H1 (cell line): ENCODE measurements at regions not wholly inside any gene's neighbourhood (a gene's known extent, or its start where the extent isn't known, plus 50 kb on each side); places are given as distances from the start of the nearest gene placed in this dataset.

Source experiments
- ATF3 ChIP-seq: IDR thresholded peaks from 2 replicates; pipeline ENCODE4 v1.6.1; 2011; ENCODE audit warnings: low read depth, mild to moderate bottlenecking, low read length; ENCODE audit not compliant: insufficient read depth
- BCL11A ChIP-seq, 2 experiments: IDR thresholded peaks; one replicate each; pipeline ENCODE4 v1.6.1; 2011; ENCODE audit warnings: low read depth in 2 of 2, low read length in 2 of 2, mild to moderate bottlenecking in 2 of 2
- CEBPB ChIP-seq: IDR thresholded peaks from 2 replicates; pipeline ENCODE4 v1.6.1; 2012; ENCODE audit warnings: low read depth, low read length
- CTCF ChIP-seq, 3 experiments: IDR thresholded peaks; 1 replicate in 2 of 3; 2 replicates in 1 of 3; pipeline versions ENCODE4 v1.5.1 to v1.6.1; 2011; ENCODE audit warnings: low read length in 3 of 3, mild to moderate bottlenecking in 3 of 3, inconsistent platforms in 2 of 3, low read depth in 1 of 3, moderate library complexity in 1 of 3; ENCODE audit not compliant: insufficient read depth in 1 of 3; ENCODE audit errors: control extremely low read depth in 1 of 3
- EZH2 ChIP-seq: fragments of 200-600 bp; sonication (generic); IDR thresholded peaks from 2 replicates; pipeline ENCODE4 v1.7.1; 2012; ENCODE audit warnings: low read depth, mild to moderate bottlenecking, moderate library complexity, low read length, inconsistent platforms; ENCODE audit not compliant: severe bottlenecking
- NANOG ChIP-seq: IDR thresholded peaks from 2 replicates; pipeline ENCODE4 v1.6.1; 2011; ENCODE audit warnings: low read length, low read depth, mild to moderate bottlenecking, inconsistent platforms; ENCODE audit not compliant: insufficient read depth, poor library complexity, severe bottlenecking
- RXRA ChIP-seq: IDR thresholded peaks from 2 replicates; pipeline ENCODE4 v1.6.1; 2011; ENCODE audit warnings: low read depth, mild to moderate bottlenecking, low read length, moderate library complexity; ENCODE audit not compliant: insufficient read depth
- TBP ChIP-seq: IDR thresholded peaks from 2 replicates; pipeline ENCODE4 v1.6.1; 2011; ENCODE audit warnings: low read depth, low read length, improper control_type of control experiment
- ZNF274 ChIP-seq: IDR thresholded peaks from 2 replicates; pipeline ENCODE4 v1.7.0; 2012; ENCODE audit warnings: low read length, borderline replicate concordance; ENCODE audit errors: extremely low read depth

GRCh38 chr11:128231845-128232410, 355.4 kb downstream of the ETS1 start:
- TF ChIP-seq CTCF (IDR thresholded peaks at IDR 0.05; ENCODE audit: control extremely low read depth in 1 of 3, insufficient read depth in 1 of 3, low read depth in 1 of 3, low read length in 3 of 3) (no peak), ZNF274 (no peak), BCL11A (IDR thresholded peaks at IDR 0.05; ENCODE audit: low read depth in 2 of 2, low read length in 2 of 2) (no peak), NANOG (no peak), TBP (no peak), RXRA (no peak), EZH2 (no peak), ATF3 (no peak), CEBPB (no peak)
